ENCODE measurements at regions not wholly inside any gene's neighbourhood (a gene's known extent, or its start where the extent isn't known, plus 50 kb on each side); places are given as distances from the start of the nearest gene placed in this dataset.
"Not testable (repeated sequence)": the region's sequence is repeated elsewhere in the genome, so short reads cannot be mapped to it uniquely, and the experiment has no call there.

- not testable (repeated sequence) for H2AFZ ChIP-seq (ENCODE audit: low read depth, low read length); H3K79me2 ChIP-seq (ENCODE audit: insufficient read depth, low read length); H3K4me1 ChIP-seq (ENCODE audit: insufficient read depth, low read length); H3K27me3 ChIP-seq (ENCODE audit: insufficient read depth, low read length, poor library complexity); H3K9ac ChIP-seq (ENCODE audit: low read depth, low read length); H3K4me3 ChIP-seq (ENCODE audit: low read depth in 1 of 2, low read length in 2 of 2); H3K27ac ChIP-seq (ENCODE audit: low read length); H3K9me3 ChIP-seq (ENCODE audit: insufficient read depth, low read length, severe bottlenecking); H3K4me2 ChIP-seq (ENCODE audit: insufficient read depth, low read length); ATAC-seq (ENCODE audit: insufficient read depth, low read depth); H4K20me1 ChIP-seq (ENCODE audit: insufficient read depth, low read length); H3K36me3 ChIP-seq (ENCODE audit: insufficient read depth, low read length); DNase-seq
These were observed 56.1 kb downstream of the ZNF22 start for GRCh38 chr10:45056806-45057205.

DNA sequence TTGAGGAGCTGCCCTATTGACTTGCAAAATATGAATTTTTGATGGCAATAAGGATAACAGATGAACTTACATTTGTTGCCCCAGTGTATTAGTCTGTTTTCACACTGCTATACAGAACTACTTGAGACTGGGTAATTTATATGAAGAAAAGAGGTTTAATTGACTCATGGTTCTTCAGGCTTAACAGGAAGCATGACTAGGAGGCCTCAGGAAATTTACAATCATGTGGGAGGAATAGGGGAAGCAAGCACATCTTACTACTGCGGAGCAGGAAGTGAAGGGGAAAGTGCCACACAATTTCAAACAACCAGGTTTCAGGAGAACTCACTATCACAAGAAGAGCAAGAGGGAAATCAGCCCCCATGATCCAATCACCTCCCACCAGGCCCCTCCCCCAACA, 57.9 kb downstream of the ZNF22 start:
- Histone ChIP-seq H3K9me3 (ENCODE audit: insufficient read depth, low read length, severe bottlenecking) (no peaks in the 10 kb centered on the region), H3K27me3 (ENCODE audit: insufficient read depth, low read length, poor library complexity) (peaks cover 5% of the 10 kb centered on the region), H3K9ac (ENCODE audit: low read depth, low read length) (no peak overlapping the region), H3K79me2 (ENCODE audit: insufficient read depth, low read length) (no peaks in the 10 kb centered on the region), H3K27ac (ENCODE audit: low read length) (no peak overlapping the region), H3K36me3 (ENCODE audit: insufficient read depth, low read length) (no peaks in the 10 kb centered on the region), H3K4me2 (ENCODE audit: insufficient read depth, low read length) (no peak overlapping the region), H2AFZ (ENCODE audit: low read depth, low read length) (no peak overlapping the region), H4K20me1 (ENCODE audit: insufficient read depth, low read length) (no peaks in the 10 kb centered on the region), H3K4me1 (ENCODE audit: insufficient read depth, low read length) (no peaks in the 10 kb centered on the region), H3K4me3 (ENCODE audit: low read depth in 1 of 2, low read length in 2 of 2) (no peak overlapping the region)
- ATAC-seq (ENCODE audit: insufficient read depth, low read depth), result no peak
- TF ChIP-seq, protein P1, sequence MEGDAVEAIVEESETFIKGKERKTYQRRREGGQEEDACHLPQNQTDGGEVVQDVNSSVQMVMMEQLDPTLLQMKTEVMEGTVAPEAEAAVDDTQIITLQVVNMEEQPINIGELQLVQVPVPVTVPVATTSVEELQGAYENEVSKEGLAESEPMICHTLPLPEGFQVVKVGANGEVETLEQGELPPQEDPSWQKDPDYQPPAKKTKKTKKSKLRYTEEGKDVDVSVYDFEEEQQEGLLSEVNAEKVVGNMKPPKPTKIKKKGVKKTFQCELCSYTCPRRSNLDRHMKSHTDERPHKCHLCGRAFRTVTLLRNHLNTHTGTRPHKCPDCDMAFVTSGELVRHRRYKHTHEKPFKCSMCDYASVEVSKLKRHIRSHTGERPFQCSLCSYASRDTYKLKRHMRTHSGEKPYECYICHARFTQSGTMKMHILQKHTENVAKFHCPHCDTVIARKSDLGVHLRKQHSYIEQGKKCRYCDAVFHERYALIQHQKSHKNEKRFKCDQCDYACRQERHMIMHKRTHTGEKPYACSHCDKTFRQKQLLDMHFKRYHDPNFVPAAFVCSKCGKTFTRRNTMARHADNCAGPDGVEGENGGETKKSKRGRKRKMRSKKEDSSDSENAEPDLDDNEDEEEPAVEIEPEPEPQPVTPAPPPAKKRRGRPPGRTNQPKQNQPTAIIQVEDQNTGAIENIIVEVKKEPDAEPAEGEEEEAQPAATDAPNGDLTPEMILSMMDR (IDR thresholded peaks at IDR 0.05; ENCODE audit: borderline replicate concordance, extremely low read depth, low read length, poor library complexity, severe bottlenecking), result no peak
- no peak for TF ChIP-seq EZH2 (IDR thresholded peaks at IDR 0.05; ENCODE audit: borderline replicate concordance, low read depth, low read length, severe bottlenecking)
- DNase-seq, result no peak

DNA sequence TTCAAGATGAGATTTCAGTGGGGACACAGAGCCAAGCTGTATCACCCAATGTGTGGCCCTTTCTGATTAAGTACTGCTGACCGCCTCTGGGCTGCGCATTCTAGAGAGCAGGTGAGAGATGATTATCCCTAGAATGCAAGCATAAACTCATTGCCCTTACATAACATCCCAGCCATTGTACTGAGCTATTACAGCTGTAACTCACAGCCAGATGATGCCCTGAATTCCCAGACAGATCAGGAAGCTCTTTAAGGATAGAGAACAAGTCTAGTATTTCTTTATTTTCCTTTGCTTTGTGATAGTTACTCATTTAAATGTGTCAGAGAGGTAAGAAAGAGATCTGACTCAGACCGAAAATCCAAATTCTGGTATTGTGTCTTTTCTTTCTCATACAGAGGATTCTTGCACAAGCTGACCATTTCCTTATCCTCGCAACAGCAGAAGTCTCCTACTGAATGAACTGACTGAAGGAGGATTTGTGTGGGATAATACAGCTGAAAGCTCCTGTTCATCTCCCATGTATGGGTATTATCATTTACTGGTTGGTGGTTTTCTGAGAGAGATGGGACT, 58.4 kb downstream of the ZNF22 start:
- H3K4me3 ChIP-seq (ENCODE audit: low read depth in 1 of 2, low read length in 2 of 2), result no peak overlapping the region
- no peaks in the 10 kb centered on the region for H3K4me1 ChIP-seq (ENCODE audit: insufficient read depth, low read length)
- TF ChIP-seq EZH2 (IDR thresholded peaks at IDR 0.05; ENCODE audit: borderline replicate concordance, low read depth, low read length, severe bottlenecking), result no peak
- TF ChIP-seq, protein P1 (IDR thresholded peaks at IDR 0.05; ENCODE audit: borderline replicate concordance, extremely low read depth, low read length, poor library complexity, severe bottlenecking), result no peak
- H3K36me3 ChIP-seq (ENCODE audit: insufficient read depth, low read length), result no peaks in the 10 kb centered on the region
- H3K9ac ChIP-seq (ENCODE audit: low read depth, low read length), result no peak overlapping the region
- H4K20me1 ChIP-seq (ENCODE audit: insufficient read depth, low read length), result no peaks in the 10 kb centered on the region
- H3K79me2 ChIP-seq (ENCODE audit: insufficient read depth, low read length), result no peaks in the 10 kb centered on the region
- H3K9me3 ChIP-seq (ENCODE audit: insufficient read depth, low read length, severe bottlenecking), result no peaks in the 10 kb centered on the region
- no peak for DNase-seq
- no peak overlapping the region for H3K4me2 ChIP-seq (ENCODE audit: insufficient read depth, low read length)
- H2AFZ ChIP-seq (ENCODE audit: low read depth, low read length), result no peak overlapping the region
- ATAC-seq (ENCODE audit: insufficient read depth, low read depth), result no peak
- peaks cover 5% of the 10 kb centered on the region for H3K27me3 ChIP-seq (ENCODE audit: insufficient read depth, low read length, poor library complexity)
- H3K27ac ChIP-seq (ENCODE audit: low read length), result no peak overlapping the region

DNA sequence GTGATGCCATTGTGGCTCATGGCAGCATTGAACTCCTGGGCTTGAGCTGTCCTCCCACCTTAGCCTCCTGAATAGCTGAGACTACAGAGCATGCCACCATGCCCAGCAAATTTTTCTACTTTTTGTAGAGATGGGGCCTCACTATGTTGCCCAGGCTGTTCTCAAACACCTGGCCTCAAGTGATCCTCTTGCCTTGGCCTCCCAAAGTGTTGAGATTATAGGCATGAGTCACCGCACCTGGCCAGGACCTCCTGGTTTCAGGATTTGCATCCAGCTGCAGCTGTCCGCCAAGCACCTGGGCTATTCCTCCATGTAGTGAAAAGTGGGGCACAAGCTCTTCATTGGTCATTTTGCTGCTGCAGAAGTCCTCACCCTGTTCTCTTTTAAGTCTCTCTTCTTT, 58.9 kb downstream of the ZNF22 start:
- no peak overlapping the region for H3K27ac ChIP-seq (ENCODE audit: low read length)
- no peaks in the 10 kb centered on the region for H3K9me3 ChIP-seq (ENCODE audit: insufficient read depth, low read length, severe bottlenecking)
- no peak overlapping the region for H3K9ac ChIP-seq (ENCODE audit: low read depth, low read length)
- no peaks in the 10 kb centered on the region for H3K36me3 ChIP-seq (ENCODE audit: insufficient read depth, low read length)
- H3K4me2 ChIP-seq (ENCODE audit: insufficient read depth, low read length), result no peak overlapping the region
- no peak overlapping the region for H2AFZ ChIP-seq (ENCODE audit: low read depth, low read length)
- TF ChIP-seq, protein P1 (IDR thresholded peaks at IDR 0.05; ENCODE audit: borderline replicate concordance, extremely low read depth, low read length, poor library complexity, severe bottlenecking), result no peak
- TF ChIP-seq EZH2 (IDR thresholded peaks at IDR 0.05; ENCODE audit: borderline replicate concordance, low read depth, low read length, severe bottlenecking), result no peak
- no peak for ATAC-seq (ENCODE audit: insufficient read depth, low read depth)
- no peak overlapping the region for H3K4me3 ChIP-seq (ENCODE audit: low read depth in 1 of 2, low read length in 2 of 2)
- DNase-seq, result no peak
- peaks cover 5% of the 10 kb centered on the region for H3K27me3 ChIP-seq (ENCODE audit: insufficient read depth, low read length, poor library complexity)
- H3K79me2 ChIP-seq (ENCODE audit: insufficient read depth, low read length), result no peaks in the 10 kb centered on the region
- no peaks in the 10 kb centered on the region for H4K20me1 ChIP-seq (ENCODE audit: insufficient read depth, low read length)
- no peaks in the 10 kb centered on the region for H3K4me1 ChIP-seq (ENCODE audit: insufficient read depth, low read length)
